ENCODE measurements at regions not wholly inside any gene's neighbourhood (a gene's known extent, or its start where the extent isn't known, plus 50 kb on each side); places are given as distances from the start of the nearest gene placed in this dataset.
"Not testable (repeated sequence)": the region's sequence is repeated elsewhere in the genome, so short reads cannot be mapped to it uniquely, and the experiment has no call there.

- ATAC-seq (ENCODE audit: low FRiP score in 2 of 2) (peak in 1 of 2 donors; percentile 56), DNase-seq (no peak)
Observed at GRCh38 chr1:217048104-217048707, 325.0 kb upstream of the ESRRG start.

GRCh38 chr1:217040711-217041455, 317.7 kb upstream of the ESRRG start:
- no peak overlapping the region for H3K27ac ChIP-seq
- no peaks in the 10 kb centered on the region for H3K4me1 ChIP-seq
- DNase-seq = no peak
- no peaks in the 10 kb centered on the region for H3K27me3 ChIP-seq
- H3K36me3 ChIP-seq = no peaks in the 10 kb centered on the region
- H3K4me3 ChIP-seq = no peak overlapping the region
- TF ChIP-seq POLR2A (IDR thresholded peaks at IDR 0.05) = no peak
- TF ChIP-seq EP300 (IDR thresholded peaks at IDR 0.05) = no peak
- TF ChIP-seq CTCF (IDR thresholded peaks at IDR 0.05) = no peak
- no peak for TF ChIP-seq POLR2AphosphoS5 (IDR thresholded peaks at IDR 0.05)
- WGBS, 2 donors = 68 to 81% methylated on average over 1 of the region's 1 CpG
- ATAC-seq (ENCODE audit: low FRiP score in 2 of 2) = no peak
- H3K9me3 ChIP-seq = peaks cover 0 to 17% (median 11%) of the 10 kb centered on the region in 4 donors

More at GRCh38 chr1:217048104-217048707, 325.0 kb upstream of the ESRRG start:
- TF ChIP-seq POLR2AphosphoS5 (IDR thresholded peaks at IDR 0.05) (no peak), EP300 (IDR thresholded peaks at IDR 0.05) (no peak), POLR2A (IDR thresholded peaks at IDR 0.05) (no peak)
- Histone ChIP-seq H3K27me3 (no peaks in the 10 kb centered on the region), H3K4me1 (no peaks in the 10 kb centered on the region), H3K36me3 (no peaks in the 10 kb centered on the region), H3K27ac (no peak overlapping the region), H3K4me3 (no peak overlapping the region), H3K9me3 (no peaks in the 10 kb centered on the region)
- WGBS, 2 donors = 78% methylated on average over 5 of the region's 5 CpGs

- Histone ChIP-seq H3K9me3 (peaks cover 0 to 17% (median 11%) of the 10 kb centered on the region in 4 donors), H3K36me3 (no peaks in the 10 kb centered on the region), H3K4me1 (no peaks in the 10 kb centered on the region), H3K27me3 (no peaks in the 10 kb centered on the region), H3K4me3 (no peak overlapping the region), H3K27ac (no peak overlapping the region)
- 83 to 85% methylated on average over 2 of the region's 2 CpGs for WGBS, 2 donors
- ATAC-seq (ENCODE audit: low FRiP score in 2 of 2) (no peak), DNase-seq (no peak)
- TF ChIP-seq POLR2AphosphoS5 (IDR thresholded peaks at IDR 0.05) (no peak), EP300 (IDR thresholded peaks at IDR 0.05) (no peak), CTCF (IDR thresholded peaks at IDR 0.05) (no peak), POLR2A (IDR thresholded peaks at IDR 0.05) (no peak)
Observed at GRCh38 chr1:217039926-217040325, 316.7 kb upstream of the ESRRG start.

- WGBS, 2 donors = 85 to 88% methylated on average over 3 of the region's 3 CpGs
- not testable (repeated sequence) for H3K27me3 ChIP-seq; DNase-seq; H3K27ac ChIP-seq; ATAC-seq (ENCODE audit: low FRiP score in 2 of 2); H3K4me1 ChIP-seq; H3K36me3 ChIP-seq; H3K4me3 ChIP-seq
- peaks cover 0 to 17% (median 11%) of the 10 kb centered on the region in 4 donors for H3K9me3 ChIP-seq
Observed at GRCh38 chr1:217039139-217039538, 315.9 kb upstream of the ESRRG start.

- WGBS, 2 donors = 76 to 86% methylated on average over 3 of the region's 3 CpGs
- Histone ChIP-seq H3K9me3 (peaks cover 0 to 17% (median 11%) of the 10 kb centered on the region in 4 donors), H3K4me1 (no peaks in the 10 kb centered on the region), H3K27ac (no peak overlapping the region), H3K27me3 (no peaks in the 10 kb centered on the region), H3K4me3 (no peak overlapping the region), H3K36me3 (no peaks in the 10 kb centered on the region)
- no peak for ATAC-seq (ENCODE audit: low FRiP score in 2 of 2)
- DNase-seq = no peak
- no peak for TF ChIP-seq CTCF (IDR thresholded peaks at IDR 0.05)
- no peak for TF ChIP-seq POLR2AphosphoS5 (IDR thresholded peaks at IDR 0.05)
- no peak for TF ChIP-seq EP300 (IDR thresholded peaks at IDR 0.05)
Observed at GRCh38 chr1:217036757-217037156, 313.5 kb upstream of the ESRRG start.
